Esophagus (tissue), 2 donors: ENCODE measurements at regions not wholly inside any gene's neighbourhood (a gene's known extent, or its start where the extent isn't known, plus 50 kb on each side); places are given as distances from the start of the nearest gene placed in this dataset.

Experiments
- H3K27ac ChIP-seq, 2 donors: one replicate each; pipeline ENCODE4 v1.5.1; 2013; ENCODE audit warnings: low read depth in 2 of 2, mild to moderate bottlenecking in 2 of 2, inconsistent platforms in 1 of 2, low read length in 1 of 2, moderate library complexity in 1 of 2
- H3K27me3 ChIP-seq, 2 donors: one replicate each; pipeline ENCODE4 v1.6.1; 2013; ENCODE audit warnings: low read length in 2 of 2, control low read depth in 1 of 2, mild to moderate bottlenecking in 1 of 2; ENCODE audit not compliant: insufficient read depth in 2 of 2, control insufficient read depth in 1 of 2
- H3K36me3 ChIP-seq, 2 donors: one replicate each; pipeline ENCODE4 v1.6.1; 2013; ENCODE audit warnings: low read length in 1 of 2; ENCODE audit not compliant: control insufficient read depth in 2 of 2, insufficient read depth in 2 of 2
- H3K4me1 ChIP-seq, 2 donors: one replicate each; pipeline ENCODE4 v1.6.1; 2013; ENCODE audit warnings: low read length in 1 of 2; ENCODE audit not compliant: control insufficient read depth in 2 of 2, insufficient read depth in 2 of 2
- H3K4me3 ChIP-seq, 2 donors: one replicate each; pipeline ENCODE4 v1.5.1; 2013; ENCODE audit warnings: low read length in 2 of 2, mild to moderate bottlenecking in 2 of 2, low read depth in 1 of 2, moderate library complexity in 1 of 2
- H3K9me3 ChIP-seq, 2 donors: one replicate each; pipeline ENCODE4 v1.6.1; 2013; ENCODE audit warnings: mild to moderate bottlenecking in 2 of 2, low read depth in 1 of 2, low read length in 1 of 2, moderate library complexity in 1 of 2; ENCODE audit not compliant: control insufficient read depth in 2 of 2, insufficient read depth in 1 of 2
- WGBS, 2 donors: extraction: QIAGEN DNeasy Blood & Tissue Kit; methylation state at CpG; one replicate each; pipeline ENCODE4 v1.1.7; 2013; 5-methylcytosine and 5-hydroxymethylcytosine counted together
- donor health status: healthy with polysubstance abuse.
- donor health status: Bipolar disorder and iron deficiency.

DNA sequence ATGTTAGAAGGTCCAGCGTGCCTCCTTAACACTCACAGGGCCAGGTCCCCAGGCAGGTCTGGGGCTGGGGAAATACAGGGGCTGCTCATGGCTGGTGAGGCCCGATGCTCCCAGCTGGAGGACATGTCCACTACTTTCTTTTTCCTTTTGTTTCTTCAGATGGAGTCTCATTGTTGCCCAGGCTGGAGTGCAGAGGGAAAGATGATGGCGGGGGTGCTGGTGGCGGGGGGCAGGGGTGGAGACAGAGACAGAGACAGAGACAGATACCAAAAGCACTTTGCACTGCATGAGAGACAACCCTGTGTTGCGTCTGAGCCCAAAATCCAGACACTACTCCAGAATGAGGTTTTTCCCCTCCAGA lies 211.0 kb downstream of the SH3BP4 start:
- Histone ChIP-seq H3K27ac (no peak overlapping the region), H3K4me1 (peaks cover 0 to 2% of the 10 kb centered on the region in 2 donors), H3K27me3 (no peaks in the 10 kb centered on the region), H3K9me3 (no peaks in the 10 kb centered on the region), H3K36me3 (no peaks in the 10 kb centered on the region), H3K4me3 (no peak overlapping the region)
- WGBS, 2 donors = 71 to 76% methylated on average over 5 of the region's 5 CpGs

GRCh38 chr2:235165136-235165535 lies 213.3 kb downstream of the SH3BP4 start:
- Histone ChIP-seq H3K4me3 (no peak overlapping the region), H3K4me1 (peaks cover 0 to 2% of the 10 kb centered on the region in 2 donors), H3K9me3 (no peaks in the 10 kb centered on the region), H3K27ac (no peak overlapping the region), H3K36me3 (no peaks in the 10 kb centered on the region), H3K27me3 (no peaks in the 10 kb centered on the region)
- 69 to 72% methylated on average over 9 of the region's 9 CpGs for WGBS, 2 donors

DNA sequence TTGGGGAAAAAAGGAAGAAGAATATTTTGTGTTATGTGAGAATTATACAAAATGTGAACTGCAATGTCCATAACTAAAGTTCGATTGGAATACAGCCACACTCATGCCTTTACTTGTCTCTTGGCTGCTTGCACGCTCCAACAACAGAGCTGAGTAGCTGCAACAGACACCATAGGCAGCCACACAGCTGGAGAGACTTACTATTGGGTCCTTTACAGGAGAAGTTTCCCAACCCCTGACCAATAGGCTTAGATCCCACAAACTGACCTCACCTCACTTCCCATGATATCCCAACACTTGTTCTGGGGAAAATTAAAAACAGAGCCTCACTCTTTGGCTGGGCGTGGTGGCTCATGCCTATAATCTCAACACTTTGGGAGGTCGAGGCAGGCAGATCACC lies 213.8 kb downstream of the SH3BP4 start:
- H3K27ac ChIP-seq = no peak overlapping the region
- H3K27me3 ChIP-seq = no peaks in the 10 kb centered on the region
- H3K9me3 ChIP-seq = no peaks in the 10 kb centered on the region
- H3K4me3 ChIP-seq = no peak overlapping the region
- peaks cover 0 to 2% of the 10 kb centered on the region in 2 donors for H3K4me1 ChIP-seq
- H3K36me3 ChIP-seq = no peaks in the 10 kb centered on the region
- WGBS, 2 donors = 63 to 67% methylated on average over 4 of the region's 4 CpGs

DNA sequence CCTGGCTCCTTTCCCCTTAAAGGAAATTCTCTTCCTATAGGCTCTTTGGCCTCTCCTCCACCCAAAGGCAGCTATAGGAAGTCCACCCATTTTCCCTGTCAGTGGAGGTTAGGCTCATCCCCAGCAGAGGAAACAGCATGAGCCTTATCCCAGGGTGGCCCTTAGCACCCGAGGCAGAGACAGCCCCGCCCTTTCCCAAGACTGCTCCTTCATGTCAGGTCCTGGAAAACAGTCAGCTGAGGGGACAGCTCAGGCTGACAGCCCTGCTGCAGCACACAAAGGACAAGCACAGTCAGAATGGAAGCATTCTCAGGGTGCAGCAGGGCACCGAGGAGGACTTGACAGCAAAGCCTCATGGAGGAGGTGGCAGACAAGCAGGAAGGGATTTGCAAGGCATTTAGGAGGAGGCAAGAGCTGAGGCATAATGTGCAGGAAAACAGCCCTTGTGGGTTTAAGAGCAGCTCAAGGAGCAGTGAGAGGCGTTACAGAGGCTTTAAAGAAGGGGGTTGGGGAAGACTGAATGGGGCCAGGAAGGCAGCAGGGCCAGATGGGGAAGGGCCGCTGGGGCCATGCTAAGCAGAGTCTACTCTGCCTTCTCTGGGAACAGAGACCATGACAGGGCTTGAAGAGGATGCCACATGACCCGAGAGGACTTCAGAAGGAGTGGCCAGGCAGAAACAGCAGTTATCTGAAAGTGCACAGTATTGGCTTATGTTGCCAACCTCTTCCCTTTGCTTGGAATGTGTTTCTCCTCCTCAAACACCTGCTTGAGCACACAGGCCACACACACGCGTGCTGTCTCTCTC lies 216.6 kb downstream of the SH3BP4 start:
- 63 to 74% methylated on average over 8 of the region's 8 CpGs for WGBS, 2 donors
- Histone ChIP-seq H3K36me3 (no peaks in the 10 kb centered on the region), H3K4me3 (no peak overlapping the region), H3K4me1 (peaks cover 0 to 2% of the 10 kb centered on the region in 2 donors), H3K27ac (no peak overlapping the region), H3K9me3 (no peaks in the 10 kb centered on the region), H3K27me3 (no peaks in the 10 kb centered on the region)

DNA sequence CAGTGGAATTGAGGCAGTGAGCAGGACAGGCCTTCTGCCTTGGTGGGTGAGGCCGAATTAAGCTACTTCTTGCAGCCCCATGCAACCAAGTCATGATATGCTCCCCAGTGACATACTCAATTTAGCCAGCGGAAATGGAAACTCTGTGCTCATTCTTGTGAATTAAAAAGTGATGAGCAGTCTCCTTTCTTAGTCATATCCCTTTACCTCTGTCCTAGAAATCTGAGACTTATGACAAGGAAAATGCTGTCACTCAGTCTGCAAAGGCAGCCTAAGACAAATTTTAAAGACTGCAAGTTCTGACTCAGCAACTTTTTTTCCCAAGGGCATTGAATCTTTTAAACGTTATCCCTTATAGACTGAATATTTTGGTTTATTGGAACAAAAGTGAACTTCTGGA lies 218.2 kb downstream of the SH3BP4 start:
- H3K27me3 ChIP-seq = no peaks in the 10 kb centered on the region
- no peak overlapping the region for H3K27ac ChIP-seq
- H3K36me3 ChIP-seq = no peaks in the 10 kb centered on the region
- no peaks in the 10 kb centered on the region for H3K9me3 ChIP-seq
- no peak overlapping the region for H3K4me3 ChIP-seq
- H3K4me1 ChIP-seq = peaks cover 0 to 2% of the 10 kb centered on the region in 2 donors
- 60 to 71% methylated on average over 3 of the region's 3 CpGs for WGBS, 2 donors

DNA sequence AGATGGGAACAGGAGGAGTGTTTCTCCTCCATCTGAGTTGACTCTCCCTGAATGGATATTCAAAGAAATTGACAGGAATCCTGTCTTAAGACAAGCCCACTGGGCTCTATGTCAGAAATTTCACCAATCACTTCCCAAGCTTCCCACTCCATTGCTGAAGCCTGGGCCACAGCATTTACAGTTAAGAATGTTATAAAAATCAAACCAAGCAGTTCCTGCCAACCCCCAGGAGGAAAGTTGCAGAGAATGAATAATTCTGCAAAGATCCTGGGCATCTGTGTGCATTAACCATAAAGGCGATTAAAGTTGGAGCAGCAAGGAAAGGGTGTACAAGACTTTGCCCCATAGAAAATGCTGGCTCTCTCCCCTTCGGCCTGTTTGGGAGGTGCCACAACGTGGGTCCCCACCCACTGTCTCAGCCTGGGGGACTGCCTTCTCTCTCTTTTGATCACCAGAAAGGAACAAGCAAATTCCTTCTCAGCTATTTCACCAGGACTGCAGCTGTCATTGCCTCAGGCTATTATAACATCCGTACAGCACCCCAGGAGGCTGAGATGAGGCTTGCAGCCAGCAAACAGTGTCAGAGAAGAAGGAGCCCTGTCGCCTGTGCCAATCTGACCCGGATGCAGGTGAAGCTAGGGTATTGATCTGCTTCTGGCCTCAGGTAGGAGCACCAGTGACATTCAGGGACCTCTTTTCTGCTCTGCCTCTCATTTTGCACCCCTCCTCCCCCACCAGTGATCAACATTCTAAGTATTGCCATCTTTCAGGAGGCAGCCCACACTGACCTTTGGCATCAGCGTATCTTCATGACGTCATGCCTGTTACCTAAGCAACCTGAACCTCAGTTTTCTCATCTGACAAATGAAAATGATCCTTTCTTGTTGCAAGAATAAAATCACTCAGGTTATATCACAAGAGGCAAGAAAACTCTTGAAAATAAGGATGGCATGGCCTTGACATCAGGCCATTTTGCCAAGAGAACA lies 219.0 kb downstream of the SH3BP4 start:
- no peak overlapping the region for H3K4me3 ChIP-seq
- H3K27me3 ChIP-seq = no peaks in the 10 kb centered on the region
- no peaks in the 10 kb centered on the region for H3K36me3 ChIP-seq
- H3K9me3 ChIP-seq = no peaks in the 10 kb centered on the region
- no peaks in the 10 kb centered on the region for H3K4me1 ChIP-seq
- no peak overlapping the region for H3K27ac ChIP-seq
- WGBS, 2 donors = 32 to 41% methylated on average over 8 of the region's 8 CpGs

DNA sequence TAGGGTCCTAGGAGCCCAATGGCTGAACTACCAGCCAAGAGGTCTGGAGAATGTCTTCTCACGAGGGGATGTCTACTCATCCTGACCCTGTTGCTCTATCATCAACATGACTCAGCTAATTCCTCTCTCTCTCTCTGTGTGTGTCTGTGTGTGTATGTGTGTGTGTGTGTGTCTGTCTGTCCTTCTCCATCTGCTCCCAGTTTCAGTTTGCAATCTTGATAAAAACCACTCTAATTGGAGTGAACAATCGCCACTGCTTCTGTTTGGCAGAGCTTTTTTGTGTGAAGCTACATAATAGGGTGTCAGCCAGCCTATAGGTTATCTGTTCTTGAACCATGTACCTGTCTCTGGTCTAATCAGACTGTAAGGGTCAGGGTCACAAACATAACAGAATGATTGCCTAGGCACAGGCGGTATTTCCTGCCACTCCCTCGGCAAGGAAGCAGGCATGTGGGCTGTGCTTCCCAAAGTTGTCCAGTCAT lies 219.8 kb downstream of the SH3BP4 start:
- H3K9me3 ChIP-seq = no peaks in the 10 kb centered on the region
- H3K4me3 ChIP-seq = no peak overlapping the region
- no peaks in the 10 kb centered on the region for H3K36me3 ChIP-seq
- no peaks in the 10 kb centered on the region for H3K27me3 ChIP-seq
- H3K4me1 ChIP-seq = no peaks in the 10 kb centered on the region
- no peak overlapping the region for H3K27ac ChIP-seq
- WGBS, 2 donors = 56 to 69% methylated on average over 4 of the region's 4 CpGs

GRCh38 chr2:235180642-235181041 lies 228.8 kb downstream of the SH3BP4 start:
- no peak overlapping the region for H3K4me3 ChIP-seq

GRCh38 chr2:235183786-235184185 lies 232.0 kb downstream of the SH3BP4 start:
- Histone ChIP-seq H3K36me3 (no peaks in the 10 kb centered on the region), H3K4me1 (no peaks in the 10 kb centered on the region), H3K27me3 (no peaks in the 10 kb centered on the region), H3K4me3 (no peak overlapping the region), H3K27ac (no peak overlapping the region), H3K9me3 (no peaks in the 10 kb centered on the region)

More at GRCh38 chr2:235180642-235181041, 228.8 kb downstream of the SH3BP4 start:
- 92 to 94% methylated on average over 6 of the region's 6 CpGs for WGBS, 2 donors
- Histone ChIP-seq H3K27me3 (no peaks in the 10 kb centered on the region), H3K9me3 (no peaks in the 10 kb centered on the region), H3K27ac (no peak overlapping the region), H3K4me1 (no peaks in the 10 kb centered on the region), H3K36me3 (no peaks in the 10 kb centered on the region)
